Activated naive CD4-positive, alpha-beta T cell treated with anti-CD3 and anti-CD28 coated beads, Interleukin-2, amount 50 U/mL, for 24 hours (primary cell): ENCODE measurements at regions not wholly inside any gene's neighbourhood (a gene's known extent, or its start where the extent isn't known, plus 50 kb on each side); places are given as distances from the start of the nearest gene placed in this dataset.

Experiments
- H3K27ac Mint-ChIP-seq: one replicate; pipeline ENCODE4 v1.8.0; 2021; ENCODE audit warnings: mild to moderate bottlenecking, mixed read lengths
- H3K27me3 Mint-ChIP-seq: one replicate; pipeline ENCODE4 v1.8.0; 2021; ENCODE audit warnings: mixed read lengths
- H3K36me3 Mint-ChIP-seq: one replicate; pipeline ENCODE4 v1.8.0; 2021; ENCODE audit warnings: mixed read lengths
- H3K4me1 Mint-ChIP-seq: one replicate; pipeline ENCODE4 v1.8.0; 2021; ENCODE audit warnings: mixed read lengths
- H3K4me3 Mint-ChIP-seq: one replicate; pipeline ENCODE4 v1.8.0; 2021; ENCODE audit warnings: mild to moderate bottlenecking, mixed read lengths
- H3K9me3 Mint-ChIP-seq: one replicate; pipeline ENCODE4 v1.8.0; 2021; ENCODE audit warnings: mixed read lengths

DNA sequence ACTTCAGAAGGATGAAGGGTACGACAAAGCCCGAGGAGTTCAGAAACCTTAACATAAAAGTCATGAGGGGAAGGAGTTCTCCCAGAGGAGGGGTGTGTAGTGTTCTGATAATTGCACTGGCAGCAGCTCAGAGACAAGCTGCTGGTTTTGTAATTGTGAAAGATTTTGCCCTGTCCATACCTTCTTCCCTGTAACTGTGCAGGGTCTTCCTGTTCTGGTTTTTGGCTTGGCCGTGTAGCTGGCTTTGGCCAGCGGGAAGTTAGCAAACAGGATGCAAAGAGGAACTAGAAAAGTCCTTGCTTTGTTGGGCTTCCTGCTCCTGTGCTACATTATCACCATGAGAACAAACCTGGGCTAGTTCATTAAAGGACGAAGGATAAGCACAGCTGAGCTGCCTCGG is 160.8 kb downstream of the LPIN1 start:
- Mint-ChIP-seq H3K9me3 (no peaks in the 10 kb centered on the region), H3K36me3 (no peaks in the 10 kb centered on the region), H3K27me3 (no peaks in the 10 kb centered on the region), H3K4me3 (no peak overlapping the region), H3K4me1 (no peaks in the 10 kb centered on the region), H3K27ac (no peak overlapping the region)

DNA sequence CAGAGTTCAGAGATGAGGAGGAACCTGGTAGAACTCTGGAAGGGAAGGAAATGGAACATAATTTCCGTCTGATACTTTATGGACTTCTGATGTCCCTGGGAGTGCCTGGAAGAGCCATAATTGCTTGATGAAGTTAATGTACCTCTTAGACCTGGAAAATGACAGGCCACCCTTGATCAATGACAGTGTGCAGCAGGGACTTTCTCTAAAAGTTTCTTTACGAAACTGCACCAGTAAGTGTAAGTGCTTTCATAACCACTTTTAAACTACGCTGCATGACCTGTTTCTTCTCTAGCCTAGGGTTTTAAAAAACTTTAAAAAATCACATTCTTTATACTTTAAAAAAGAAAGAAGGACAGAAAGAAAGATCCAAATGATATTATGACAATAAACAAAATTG is 164.5 kb downstream of the LPIN1 start:
- H3K4me3 Mint-ChIP-seq: no peak overlapping the region
- no peaks in the 10 kb centered on the region for H3K27me3 Mint-ChIP-seq
- no peaks in the 10 kb centered on the region for H3K4me1 Mint-ChIP-seq
- no peak overlapping the region for H3K27ac Mint-ChIP-seq
- peaks cover 6% of the 10 kb centered on the region for H3K9me3 Mint-ChIP-seq
- peaks cover 6% of the 10 kb centered on the region for H3K36me3 Mint-ChIP-seq

DNA sequence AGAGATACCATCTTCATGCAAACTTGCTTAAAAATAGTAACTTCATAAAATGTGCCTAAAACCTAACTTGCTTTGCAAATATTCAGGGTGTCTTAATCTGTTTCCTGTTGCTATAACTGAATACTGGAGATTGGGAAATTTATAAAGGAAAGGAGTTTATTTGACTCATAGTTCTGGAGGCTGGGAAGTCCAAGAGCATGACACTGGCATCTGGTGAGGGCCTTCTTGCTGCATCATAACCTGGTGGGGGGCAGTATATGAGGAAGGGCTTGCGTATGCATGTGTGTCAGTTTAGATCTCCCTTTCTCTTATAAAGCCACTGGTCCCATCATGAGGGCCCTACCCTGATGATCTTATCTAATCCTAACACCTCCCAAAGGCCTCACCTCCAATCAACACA is 166.5 kb downstream of the LPIN1 start:
- no peaks in the 10 kb centered on the region for H3K4me1 Mint-ChIP-seq
- H3K9me3 Mint-ChIP-seq: peaks cover 6% of the 10 kb centered on the region
- H3K27ac Mint-ChIP-seq: no peak overlapping the region
- no peak overlapping the region for H3K4me3 Mint-ChIP-seq
- H3K27me3 Mint-ChIP-seq: no peaks in the 10 kb centered on the region
- peaks cover 6% of the 10 kb centered on the region for H3K36me3 Mint-ChIP-seq

- H3K4me3 Mint-ChIP-seq: no peak overlapping the region
- peaks cover 6% of the 10 kb centered on the region for H3K36me3 Mint-ChIP-seq
- no peaks in the 10 kb centered on the region for H3K27me3 Mint-ChIP-seq
- H3K9me3 Mint-ChIP-seq: peaks cover 6% of the 10 kb centered on the region
- H3K27ac Mint-ChIP-seq: no peak overlapping the region
- H3K4me1 Mint-ChIP-seq: no peaks in the 10 kb centered on the region
Observed at GRCh38 chr2:11914455-11914854, 168.0 kb downstream of the LPIN1 start.

- peaks cover 6% of the 10 kb centered on the region for H3K9me3 Mint-ChIP-seq
- H3K36me3 Mint-ChIP-seq: peaks cover 6% of the 10 kb centered on the region
- peaks cover under 1% of the 10 kb centered on the region for H3K4me1 Mint-ChIP-seq
- no peaks in the 10 kb centered on the region for H3K27me3 Mint-ChIP-seq
- H3K4me3 Mint-ChIP-seq: no peak overlapping the region
- H3K27ac Mint-ChIP-seq: no peak overlapping the region
Observed at GRCh38 chr2:11915650-11916049, 169.2 kb downstream of the LPIN1 start.

- H3K36me3 Mint-ChIP-seq: no peaks in the 10 kb centered on the region
- H3K4me1 Mint-ChIP-seq: peaks cover 6% of the 10 kb centered on the region
- H3K9me3 Mint-ChIP-seq: no peaks in the 10 kb centered on the region
- no peaks in the 10 kb centered on the region for H3K27me3 Mint-ChIP-seq
- no peak overlapping the region for H3K27ac Mint-ChIP-seq
- no peak overlapping the region for H3K4me3 Mint-ChIP-seq
Observed at GRCh38 chr2:11919953-11920352, 173.5 kb downstream of the LPIN1 start.

- Mint-ChIP-seq H3K27ac (no peak overlapping the region), H3K27me3 (no peaks in the 10 kb centered on the region), H3K4me1 (peaks cover 6% of the 10 kb centered on the region), H3K4me3 (no peak overlapping the region), H3K9me3 (no peaks in the 10 kb centered on the region), H3K36me3 (no peaks in the 10 kb centered on the region)
Observed at GRCh38 chr2:11920993-11921583, 174.7 kb downstream of the LPIN1 start.

- Mint-ChIP-seq H3K36me3 (no peaks in the 10 kb centered on the region), H3K4me1 (peaks cover 6% of the 10 kb centered on the region), H3K27ac (no peak overlapping the region), H3K27me3 (no peaks in the 10 kb centered on the region), H3K4me3 (no peak overlapping the region), H3K9me3 (no peaks in the 10 kb centered on the region)
Observed at GRCh38 chr2:11922294-11922693, 175.9 kb downstream of the LPIN1 start.

- Mint-ChIP-seq H3K36me3 (no peaks in the 10 kb centered on the region), H3K4me3 (no peak overlapping the region), H3K9me3 (no peaks in the 10 kb centered on the region), H3K27me3 (no peaks in the 10 kb centered on the region), H3K4me1 (peaks cover 6% of the 10 kb centered on the region), H3K27ac (no peak overlapping the region)
Observed at GRCh38 chr2:11923935-11924334, 177.5 kb downstream of the LPIN1 start.

- Mint-ChIP-seq H3K9me3 (no peaks in the 10 kb centered on the region), H3K4me1 (peaks cover 11% of the 10 kb centered on the region), H3K27ac (no peak overlapping the region), H3K27me3 (no peaks in the 10 kb centered on the region), H3K4me3 (no peak overlapping the region), H3K36me3 (no peaks in the 10 kb centered on the region)
Observed at GRCh38 chr2:11925295-11926066, 179.0 kb downstream of the LPIN1 start.

DNA sequence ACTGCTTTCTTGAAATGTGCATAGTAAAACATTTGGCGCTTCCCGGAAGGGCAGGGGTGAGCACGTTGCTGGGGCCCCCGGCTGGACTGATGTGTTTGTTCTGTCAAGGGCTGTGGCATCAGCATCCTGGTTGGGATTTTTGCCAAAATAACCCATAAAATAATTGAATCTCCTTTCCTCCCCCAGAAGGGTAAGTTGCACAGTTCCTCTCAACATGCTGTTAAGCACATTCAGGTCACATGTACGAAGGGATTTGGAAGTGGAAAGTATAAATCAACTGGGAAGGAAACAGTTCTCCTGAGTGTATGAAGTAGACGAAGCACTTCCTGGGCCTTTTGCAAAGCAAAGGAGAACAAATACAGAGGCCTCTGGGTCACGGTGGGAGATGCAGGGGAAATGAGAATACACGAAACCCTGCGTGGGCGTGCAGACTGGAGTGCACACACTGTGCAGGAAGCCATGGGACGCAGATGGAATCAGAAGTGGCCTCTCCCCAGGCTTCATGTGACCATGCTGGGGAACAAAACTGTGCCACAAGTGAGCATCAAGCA is 183.9 kb downstream of the LPIN1 start:
- Mint-ChIP-seq H3K36me3 (no peaks in the 10 kb centered on the region), H3K9me3 (no peaks in the 10 kb centered on the region), H3K4me3 (no peak overlapping the region), H3K4me1 (peaks cover 26% of the 10 kb centered on the region), H3K27ac (no peak overlapping the region), H3K27me3 (no peaks in the 10 kb centered on the region)

- peaks cover 26% of the 10 kb centered on the region for H3K4me1 Mint-ChIP-seq
Observed at GRCh38 chr2:11932048-11932512, 185.6 kb downstream of the LPIN1 start.

GRCh38 chr2:11932962-11933361 is 186.5 kb downstream of the LPIN1 start:
- no peaks in the 10 kb centered on the region for H3K27me3 Mint-ChIP-seq
- H3K27ac Mint-ChIP-seq: no peak overlapping the region
- no peak overlapping the region for H3K4me3 Mint-ChIP-seq
- H3K4me1 Mint-ChIP-seq: peaks cover 26% of the 10 kb centered on the region
- no peaks in the 10 kb centered on the region for H3K9me3 Mint-ChIP-seq
- H3K36me3 Mint-ChIP-seq: no peaks in the 10 kb centered on the region

More at GRCh38 chr2:11932048-11932512, 185.6 kb downstream of the LPIN1 start:
- Mint-ChIP-seq H3K27ac (no peak overlapping the region), H3K9me3 (no peaks in the 10 kb centered on the region), H3K4me3 (no peak overlapping the region), H3K27me3 (no peaks in the 10 kb centered on the region), H3K36me3 (no peaks in the 10 kb centered on the region)

- no peaks in the 10 kb centered on the region for H3K9me3 Mint-ChIP-seq
- peaks cover 26% of the 10 kb centered on the region for H3K4me1 Mint-ChIP-seq
- H3K36me3 Mint-ChIP-seq: no peaks in the 10 kb centered on the region
- H3K27me3 Mint-ChIP-seq: no peaks in the 10 kb centered on the region
- no peak overlapping the region for H3K27ac Mint-ChIP-seq
- no peak overlapping the region for H3K4me3 Mint-ChIP-seq
Observed at GRCh38 chr2:11933854-11934253, 187.4 kb downstream of the LPIN1 start.

- Mint-ChIP-seq H3K4me1 (peaks cover 21% of the 10 kb centered on the region), H3K4me3 (no peak overlapping the region), H3K27me3 (no peaks in the 10 kb centered on the region), H3K36me3 (no peaks in the 10 kb centered on the region), H3K27ac (no peak overlapping the region), H3K9me3 (no peaks in the 10 kb centered on the region)
Observed at GRCh38 chr2:11936761-11937160, 190.3 kb downstream of the LPIN1 start.

GRCh38 chr2:11938196-11938595 is 191.8 kb downstream of the LPIN1 start:
- Mint-ChIP-seq H3K4me3 (no peak overlapping the region), H3K4me1 (peaks cover 14% of the 10 kb centered on the region), H3K27me3 (no peaks in the 10 kb centered on the region), H3K9me3 (no peaks in the 10 kb centered on the region), H3K36me3 (no peaks in the 10 kb centered on the region), H3K27ac (no peak overlapping the region)
